H1 (cell line): ENCODE measurements at regions not wholly inside any gene's neighbourhood (a gene's known extent, or its start where the extent isn't known, plus 50 kb on each side); places are given as distances from the start of the nearest gene placed in this dataset.

Experiments used
- CTCF ChIA-PET: fragments of 300-600 bp; sonication (Branson Sonifier 250); formaldehyde crosslinking; loops from one replicate; lab custom pipeline; 2021; ENCODE audit not compliant: partially characterized antibody; lab: Charles Lee
- POLR2A ChIA-PET: fragments of 300-600 bp; sonication (Branson Sonifier 250); formaldehyde crosslinking; loops from one replicate; lab custom pipeline; 2021; ENCODE audit warnings: inconsistent platforms; ENCODE audit not compliant: partially characterized antibody; lab: Charles Lee
- DNase-seq, 2 experiments: peaks; one replicate each; pipeline versions ENCODE4 v3.0.0 to v3.0.0-alpha.2; 2010 to 2022; ENCODE audit warnings: low spot score in 2 of 2, low read depth in 1 of 2, mixed read lengths in 1 of 2
- FAIRE-seq: peaks from 2 replicates; lab custom pipeline; 2011; peaks lifted over from hg19 to GRCh38; lab: Jason Lieb, UNC
- H2AFZ ChIP-seq: 2 replicates; pipeline ENCODE4 v1.8.1; 2012; ENCODE audit warnings: low read length, inconsistent platforms
- H2AK5ac ChIP-seq: 2 replicates; pipeline ENCODE4 v1.6.1; 2013; ENCODE audit warnings: low read depth, low read length
- H2BK120ac ChIP-seq: replicated peaks from 2 replicates; pipeline ENCODE3; 2013; ENCODE audit warnings: low read depth, low read length, inconsistent platforms
- H2BK12ac ChIP-seq: 2 replicates; pipeline ENCODE4 v1.6.1; 2013; ENCODE audit warnings: low read depth, low read length
- H2BK15ac ChIP-seq: 2 replicates; pipeline ENCODE4 v1.6.1; 2013; ENCODE audit warnings: low read length
- H2BK20ac ChIP-seq: 2 replicates; pipeline ENCODE4 v1.6.1; 2013; ENCODE audit warnings: low read length
- H2BK5ac ChIP-seq: 2 replicates; pipeline ENCODE4 v1.6.1; 2013; ENCODE audit warnings: low read depth, low read length
- H3K14ac ChIP-seq: 2 replicates; pipeline ENCODE4 v1.6.1; 2013; ENCODE audit warnings: inconsistent platforms; ENCODE audit not compliant: insufficient read length
- H3K18ac ChIP-seq: 2 replicates; pipeline ENCODE4 v1.6.1; 2013; ENCODE audit warnings: low read length; ENCODE audit errors: extremely low read depth
- H3K23ac ChIP-seq: 2 replicates; pipeline ENCODE4 v1.6.1; 2013; ENCODE audit warnings: inconsistent platforms; ENCODE audit not compliant: insufficient read length
- H3K23me2 ChIP-seq: 2 replicates; pipeline ENCODE4 v1.6.1; 2013; ENCODE audit warnings: low read depth, low read length
- H3K27ac ChIP-seq: 2 replicates; pipeline ENCODE4 v1.6.1; 2011; ENCODE audit warnings: low read depth, low read length, inconsistent platforms
- H3K27me3 ChIP-seq, 4 experiments: replicated peaks in 1 of 4; 1 replicate in 1 of 4; 2 replicates in 3 of 4; pipeline versions ENCODE4 v1.6.1 to v1.8.1; 2011 to 2013; ENCODE audit warnings: low read length in 3 of 4, mild to moderate bottlenecking in 3 of 4, inconsistent platforms in 2 of 4, mixed read lengths in 2 of 4, moderate library complexity in 1 of 4; ENCODE audit not compliant: control insufficient read depth in 3 of 4, insufficient read depth in 3 of 4; ENCODE audit errors: extremely low read depth in 1 of 4
- H3K36me3 ChIP-seq, 4 experiments: 2 replicates each; pipeline versions ENCODE4 v1.6.1 to v1.8.1; 2011 to 2013; ENCODE audit warnings: mild to moderate bottlenecking in 4 of 4, low read length in 3 of 4, moderate library complexity in 2 of 4, control low read depth in 1 of 4, inconsistent platforms in 1 of 4; ENCODE audit not compliant: insufficient read depth in 4 of 4, control insufficient read depth in 2 of 4
- H3K4ac ChIP-seq: replicated peaks from 2 replicates; pipeline ENCODE3; 2013; ENCODE audit warnings: low read length, low read depth, mixed read lengths, inconsistent platforms; ENCODE audit not compliant: insufficient read length
- H3K4me1 ChIP-seq, 4 experiments: replicated peaks in 1 of 4; 1 replicate in 1 of 4; 2 replicates in 3 of 4; pipeline versions ENCODE4 v1.6.1 to v1.8.1; 2011 to 2013; ENCODE audit warnings: low read length in 3 of 4, inconsistent platforms in 2 of 4, mixed read lengths in 1 of 4; ENCODE audit not compliant: insufficient read depth in 4 of 4, control insufficient read depth in 3 of 4
- H3K4me2 ChIP-seq, 2 experiments: 2 replicates each; pipeline versions ENCODE4 v1.6.1 to v1.8.1; 2011 to 2013; ENCODE audit warnings: low read depth in 2 of 2, low read length in 2 of 2, control low read depth in 1 of 2, inconsistent platforms in 1 of 2, mild to moderate bottlenecking in 1 of 2; ENCODE audit not compliant: insufficient read depth in 1 of 2
- H3K4me3 ChIP-seq, 4 experiments: fragments of 200-600, 300-600 bp in 1 of 4; sonication (generic), shearing (Covaris generic), sonication (Bioruptor Twin) in 1 of 4; 2 replicates each; pipeline versions ENCODE4 v1.5.1 to v1.8.1; 2011 to 2016; ENCODE audit warnings: low read length in 4 of 4, low read depth in 3 of 4, control low read depth in 2 of 4, inconsistent platforms in 2 of 4, mild to moderate bottlenecking in 2 of 4, mixed read lengths in 1 of 4, moderate library complexity in 1 of 4; ENCODE audit not compliant: insufficient read depth in 2 of 4; ENCODE audit errors: extremely low read depth in 1 of 4
- H3K56ac ChIP-seq: replicated peaks from 2 replicates; pipeline ENCODE3; 2013; ENCODE audit warnings: low read depth, mild to moderate bottlenecking, mixed read lengths, low read length, inconsistent platforms; ENCODE audit not compliant: insufficient read length
- H3K79me1 ChIP-seq: 2 replicates; pipeline ENCODE4 v1.6.1; 2013; ENCODE audit warnings: low read depth, low read length, control low read depth
- H3K79me2 ChIP-seq, 2 experiments: 2 replicates each; pipeline versions ENCODE4 v1.6.1 to v1.8.1; 2012 to 2013; ENCODE audit warnings: low read length in 2 of 2, mild to moderate bottlenecking in 2 of 2, inconsistent platforms in 1 of 2; ENCODE audit not compliant: insufficient read depth in 2 of 2, control insufficient read depth in 1 of 2
- H3K9ac ChIP-seq, 4 experiments: replicated peaks in 1 of 4; 1 replicate in 1 of 4; 2 replicates in 3 of 4; pipeline versions ENCODE4 v1.6.1 to v1.8.1; 2011 to 2013; ENCODE audit warnings: low read depth in 3 of 4, low read length in 3 of 4, control low read depth in 2 of 4, mild to moderate bottlenecking in 2 of 4, moderate library complexity in 2 of 4, inconsistent platforms in 1 of 4; ENCODE audit errors: extremely low read depth in 1 of 4
- H3K9me3 ChIP-seq, 2 experiments: 2 replicates each; pipeline versions ENCODE4 v1.6.1 to v1.8.1; 2012 to 2013; ENCODE audit warnings: mild to moderate bottlenecking in 2 of 2, moderate library complexity in 2 of 2, control low read depth in 1 of 2, inconsistent platforms in 1 of 2, low read depth in 1 of 2, low read length in 1 of 2, mixed read lengths in 1 of 2; ENCODE audit not compliant: insufficient read depth in 2 of 2
- H4K20me1 ChIP-seq, 2 experiments: replicated peaks in 1 of 2; 2 replicates each; pipeline versions ENCODE3 to v1.8.1; 2011 to 2013; ENCODE audit warnings: inconsistent platforms in 2 of 2, low read length in 2 of 2, mild to moderate bottlenecking in 1 of 2; ENCODE audit not compliant: insufficient read depth in 2 of 2, control insufficient read depth in 1 of 2
- H4K5ac ChIP-seq: 2 replicates; pipeline ENCODE4 v1.6.1; 2013; ENCODE audit warnings: low read length, low read depth, mixed read lengths, inconsistent platforms; ENCODE audit not compliant: insufficient read length
- H4K8ac ChIP-seq: 2 replicates; pipeline ENCODE4 v1.8.0; 2013; ENCODE audit warnings: mild to moderate bottlenecking, moderate library complexity, low read length, inconsistent platforms; ENCODE audit not compliant: insufficient read depth; ENCODE audit errors: extremely low read depth
- H4K91ac ChIP-seq: replicated peaks from 2 replicates; pipeline ENCODE3; 2013; ENCODE audit warnings: low read length, mixed read lengths, inconsistent platforms; ENCODE audit not compliant: insufficient read length
- EGR1 ChIP-seq: IDR thresholded peaks from 2 replicates; pipeline ENCODE4 v1.6.1; 2011; ENCODE audit warnings: low read depth, low read length, borderline replicate concordance
- GABPA ChIP-seq: IDR thresholded peaks from 2 replicates; pipeline ENCODE4 v1.6.1; 2011; ENCODE audit warnings: mild to moderate bottlenecking, low read length, moderate library complexity, borderline replicate concordance; ENCODE audit not compliant: insufficient read depth
- MAFK ChIP-seq: IDR thresholded peaks from 2 replicates; pipeline ENCODE4 v1.6.1; 2012; ENCODE audit warnings: low read depth, mild to moderate bottlenecking, improper control_type of control experiment, low read length
- NANOG ChIP-seq: IDR thresholded peaks from 2 replicates; pipeline ENCODE4 v1.6.1; 2011; ENCODE audit warnings: low read length, low read depth, mild to moderate bottlenecking, inconsistent platforms; ENCODE audit not compliant: insufficient read depth, poor library complexity, severe bottlenecking
- POU5F1 ChIP-seq: IDR thresholded peaks from 2 replicates; pipeline ENCODE4 v1.6.1; 2011; ENCODE audit warnings: low read depth, mild to moderate bottlenecking, low read length, moderate library complexity
- RNF2 ChIP-seq: fragments of 200-900, 300-1000 bp; sonication (generic); IDR thresholded peaks from 2 replicates; pipeline ENCODE4 v1.7.1; 2016; ENCODE audit warnings: borderline replicate concordance, low read depth, mild to moderate bottlenecking, antibody characterized with exemption, low read length; ENCODE audit not compliant: poor library complexity, severe bottlenecking; ENCODE audit errors: missing control alignments
- SAP30 ChIP-seq: fragments of 300-600 bp; sonication (generic); IDR thresholded peaks from 2 replicates; pipeline ENCODE4 v1.7.1; 2012; ENCODE audit warnings: low read length, moderate library complexity, mild to moderate bottlenecking, inconsistent platforms; ENCODE audit not compliant: insufficient read depth, insufficient replicate concordance
- SRF ChIP-seq: IDR thresholded peaks from 2 replicates; pipeline ENCODE4 v1.6.1; 2011; ENCODE audit warnings: mild to moderate bottlenecking, low read depth, low read length, moderate library complexity
- TAF7 ChIP-seq: optimal IDR thresholded peaks from 2 replicates; pipeline ENCODE3; 2011; ENCODE audit warnings: low read depth, mild to moderate bottlenecking, inconsistent platforms, low read length, moderate library complexity, borderline replicate concordance
- WGBS, 2 experiments: shearing (Covaris generic) in 1 of 2; methylation state at CpG; one replicate each; pipeline versions ENCODE4 v1.1.6 to v1.1.7; 2013 to 2015; ENCODE audit warnings: low lambda C conversion rate in 2 of 2, mixed read lengths in 2 of 2, inconsistent platforms in 1 of 2, low coverage in 1 of 2, missing lambda C conversion rate in 1 of 2; ENCODE audit not compliant: insufficient replicate concordance in 2 of 2, insufficient coverage in 1 of 2, insufficient read length in 1 of 2; ENCODE audit errors: extremely low coverage in 1 of 2, missing lambda C conversion rate in 1 of 2; 5-methylcytosine and 5-hydroxymethylcytosine counted together

DNA sequence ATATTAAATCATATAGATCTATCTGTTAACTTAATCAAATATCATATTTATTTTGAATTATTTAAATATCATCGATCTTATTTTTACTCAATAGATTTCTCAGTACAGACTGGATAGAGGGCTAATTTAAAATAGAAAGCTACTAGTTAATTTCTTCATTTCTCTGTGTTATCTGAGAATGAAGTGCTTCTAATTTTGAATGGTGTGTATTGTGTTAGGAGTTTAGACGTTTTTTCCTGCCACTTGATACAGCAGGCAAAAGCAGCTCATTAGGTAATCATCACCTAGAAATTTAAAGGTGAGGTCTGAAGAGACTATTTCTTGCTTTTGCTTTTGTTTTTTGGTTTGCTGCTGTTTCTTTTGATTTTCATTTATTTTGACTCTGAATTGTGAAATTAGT lies 948.8 kb upstream of the TENM3 start:
- H4K20me1 ChIP-seq: no peaks in the 10 kb centered on the region
- H3K4me3 ChIP-seq: no peak overlapping the region
- no peak overlapping the region for H4K91ac ChIP-seq
- no peaks in the 10 kb centered on the region for H3K9me3 ChIP-seq
- H3K18ac ChIP-seq: no peak overlapping the region
- ChIA-PET POLR2A (no interaction called here), CTCF (interaction anchor here (0.9 to 1.7 kb wide), 3 partner anchors 9 to 234 kb away, joined by 3 to 6 read pairs (median 6); no protein-coding TSS in a partner anchor)
- no peaks in the 10 kb centered on the region for H3K23me2 ChIP-seq
- no peak overlapping the region for H4K8ac ChIP-seq
- H3K4ac ChIP-seq: no peak overlapping the region
- WGBS, 2 experiments: 89% methylated on average over 2 of the region's 2 CpGs; no CpG with 5 or more reads in 1 of the 2 experiments
- H3K4me2 ChIP-seq: no peak overlapping the region
- H2BK5ac ChIP-seq: no peak overlapping the region
- H3K14ac ChIP-seq: no peak overlapping the region
- H3K56ac ChIP-seq: no peak overlapping the region
- H3K79me1 ChIP-seq: no peaks in the 10 kb centered on the region
- H3K36me3 ChIP-seq: no peaks in the 10 kb centered on the region
- H2BK12ac ChIP-seq: no peak overlapping the region
- no peaks in the 10 kb centered on the region for H3K27me3 ChIP-seq
- DNase-seq (no peak), FAIRE-seq (no peak)
- H2BK120ac ChIP-seq: no peak overlapping the region
- no peaks in the 10 kb centered on the region; a peak in 2 of 7 replicates for H3K4me1 ChIP-seq
- H3K27ac ChIP-seq: no peak overlapping the region
- H3K9ac ChIP-seq: no peak overlapping the region
- H2AFZ ChIP-seq: no peak overlapping the region
- TF ChIP-seq GABPA: no peak
- TF ChIP-seq POU5F1: no peak
- no peak for TF ChIP-seq RNF2
- TF ChIP-seq SRF: no peak
- no peak for TF ChIP-seq TAF7
- TF ChIP-seq EGR1: no peak
- TF ChIP-seq MAFK: no peak
- TF ChIP-seq NANOG: no peak
- no peak for TF ChIP-seq SAP30
- H3K79me2 ChIP-seq: no peaks in the 10 kb centered on the region
- no peak overlapping the region for H2AK5ac ChIP-seq
- H2BK20ac ChIP-seq: no peak overlapping the region
- no peak overlapping the region for H2BK15ac ChIP-seq
- H4K5ac ChIP-seq: no peak overlapping the region
- no peak overlapping the region for H3K23ac ChIP-seq
